ENCODE measurements at regions not wholly inside any gene's neighbourhood (a gene's known extent, or its start where the extent isn't known, plus 50 kb on each side); places are given as distances from the start of the nearest gene placed in this dataset.
"Not testable (repeated sequence)": the region's sequence is repeated elsewhere in the genome, so short reads cannot be mapped to it uniquely, and the experiment has no call there.

DNA sequence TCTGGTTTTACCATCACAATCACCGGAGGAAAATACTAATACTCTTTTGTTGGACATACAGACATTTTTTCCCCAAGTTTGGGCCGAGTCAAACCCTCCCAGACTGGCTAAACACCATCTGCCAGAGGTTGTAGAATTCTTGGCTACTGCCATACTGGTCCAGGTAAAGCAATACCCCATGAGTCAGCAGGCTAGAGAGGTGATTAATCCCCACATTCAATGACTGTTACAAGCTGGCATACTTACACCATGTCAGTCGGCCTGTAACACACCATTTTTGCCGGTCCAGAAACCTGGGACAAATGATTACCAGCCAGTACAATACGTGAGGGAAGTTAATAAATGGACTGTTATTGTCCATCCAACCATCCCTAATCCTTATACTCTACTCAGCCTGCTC lies 923.9 kb upstream of the AMELY start:
- intact Hi-C loops (cut with DNase I) = no loop called here
- DNase-seq (no peak), FAIRE-seq (no peak)
- no peaks in the 10 kb centered on the region for H3K27me3 ChIP-seq (ENCODE audit: control insufficient read depth, insufficient read depth, low read length)
- H3K27ac ChIP-seq (ENCODE audit: low read depth in 2 of 2, low read length in 2 of 2) = no peak overlapping the region
- TF ChIP-seq CTCF (IDR thresholded peaks at IDR 0.05; ENCODE audit: borderline replicate concordance, extremely low read depth, insufficient read depth) = no peak
- H3K9me3 ChIP-seq (ENCODE audit: control insufficient read depth in 2 of 3, insufficient read depth in 1 of 3, low read length in 3 of 3) = no peaks in the 10 kb centered on the region
- H3K36me3 ChIP-seq (ENCODE audit: control insufficient read depth in 2 of 3, insufficient read depth in 3 of 3, low read length in 3 of 3) = no peaks in the 10 kb centered on the region
- H3K4me1 ChIP-seq (ENCODE audit: control insufficient read depth in 2 of 3, insufficient read depth in 2 of 3, low read depth in 1 of 3, low read length in 3 of 3) = no peaks in the 10 kb centered on the region
- H3K9ac ChIP-seq (ENCODE audit: low read length in 3 of 3) = no peak overlapping the region
- H3K4me3 ChIP-seq (ENCODE audit: low read length in 3 of 3) = no peak overlapping the region

- peak in 1 of 5 donors; percentile 2 for DNase-seq
- FAIRE-seq = no peak
- TF ChIP-seq CTCF (IDR thresholded peaks at IDR 0.05; ENCODE audit: borderline replicate concordance, extremely low read depth, insufficient read depth) = no peak
- Histone ChIP-seq H3K9me3 (ENCODE audit: control insufficient read depth in 2 of 3, insufficient read depth in 1 of 3, low read length in 3 of 3) (no peaks in the 10 kb centered on the region), H3K4me1 (ENCODE audit: control insufficient read depth in 2 of 3, insufficient read depth in 2 of 3, low read depth in 1 of 3, low read length in 3 of 3) (no peaks in the 10 kb centered on the region), H3K9ac (ENCODE audit: low read length in 3 of 3) (no peak overlapping the region), H3K36me3 (ENCODE audit: control insufficient read depth in 2 of 3, insufficient read depth in 3 of 3, low read length in 3 of 3) (no peaks in the 10 kb centered on the region), H3K27ac (ENCODE audit: low read depth in 2 of 2, low read length in 2 of 2) (no peak overlapping the region), H3K27me3 (ENCODE audit: control insufficient read depth, insufficient read depth, low read length) (no peaks in the 10 kb centered on the region), H3K4me3 (ENCODE audit: low read length in 3 of 3) (no peak overlapping the region)
- intact Hi-C loops (cut with DNase I) = no loop called here
These were observed 922.7 kb upstream of the AMELY start for GRCh38 chrY:7834284-7834683.

- FAIRE-seq; DNase-seq; H3K27ac ChIP-seq (ENCODE audit: low read depth in 2 of 2, low read length in 2 of 2); H3K4me3 ChIP-seq (ENCODE audit: low read length in 3 of 3); H3K4me1 ChIP-seq (ENCODE audit: control insufficient read depth in 2 of 3, insufficient read depth in 2 of 3, low read depth in 1 of 3, low read length in 3 of 3); H3K9ac ChIP-seq (ENCODE audit: low read length in 3 of 3); H3K27me3 ChIP-seq (ENCODE audit: control insufficient read depth, insufficient read depth, low read length); intact Hi-C loops (cut with DNase I); H3K36me3 ChIP-seq (ENCODE audit: control insufficient read depth in 2 of 3, insufficient read depth in 3 of 3, low read length in 3 of 3); H3K9me3 ChIP-seq (ENCODE audit: control insufficient read depth in 2 of 3, insufficient read depth in 1 of 3, low read length in 3 of 3): not testable (repeated sequence)
These were observed 919.3 kb upstream of the AMELY start for GRCh38 chrY:7830881-7831280.

- intact Hi-C loops (cut with DNase I) = no loop called here
- FAIRE-seq = no peak
These were observed 915.0 kb upstream of the AMELY start for GRCh38 chrY:7826533-7826932.

More at GRCh38 chrY:7826533-7826932, 915.0 kb upstream of the AMELY start:
- DNase-seq = no peak
- H3K4me1 ChIP-seq (ENCODE audit: control insufficient read depth in 2 of 3, insufficient read depth in 2 of 3, low read depth in 1 of 3, low read length in 3 of 3) = no peaks in the 10 kb centered on the region
- no peaks in the 10 kb centered on the region for H3K27me3 ChIP-seq (ENCODE audit: control insufficient read depth, insufficient read depth, low read length)
- H3K27ac ChIP-seq (ENCODE audit: low read depth in 2 of 2, low read length in 2 of 2) = no peak overlapping the region
- H3K4me3 ChIP-seq (ENCODE audit: low read length in 3 of 3) = no peak overlapping the region
- H3K9ac ChIP-seq (ENCODE audit: low read length in 3 of 3) = no peak overlapping the region
- H3K9me3 ChIP-seq (ENCODE audit: control insufficient read depth in 2 of 3, insufficient read depth in 1 of 3, low read length in 3 of 3) = no peaks in the 10 kb centered on the region
- no peak for TF ChIP-seq CTCF (IDR thresholded peaks at IDR 0.05; ENCODE audit: borderline replicate concordance, extremely low read depth, insufficient read depth)
- no peaks in the 10 kb centered on the region for H3K36me3 ChIP-seq (ENCODE audit: control insufficient read depth in 2 of 3, insufficient read depth in 3 of 3, low read length in 3 of 3)
